ENCODE measurements at regions not wholly inside any gene's neighbourhood (a gene's known extent, or its start where the extent isn't known, plus 50 kb on each side); places are given as distances from the start of the nearest gene placed in this dataset.
"Not testable (repeated sequence)": the region's sequence is repeated elsewhere in the genome, so short reads cannot be mapped to it uniquely, and the experiment has no call there.

DNA sequence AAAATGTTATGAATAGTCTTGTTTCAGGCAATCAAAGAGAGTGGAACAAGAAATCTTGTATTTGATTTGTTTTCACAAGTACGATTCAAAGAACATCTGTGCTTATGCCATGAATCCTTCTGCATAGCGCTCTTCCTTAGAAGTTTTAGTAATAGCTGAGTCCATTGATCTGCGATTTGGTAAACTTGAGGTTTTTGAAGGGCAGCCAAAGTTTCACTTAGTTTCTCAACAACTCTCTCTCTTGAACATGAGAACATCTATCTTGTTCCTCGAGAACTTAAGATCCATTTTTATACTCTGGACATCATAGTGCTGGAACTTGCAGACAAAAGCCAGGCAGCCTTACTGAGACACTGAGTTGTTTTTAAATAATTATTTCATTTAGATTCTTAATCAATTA lies 96.2 kb upstream of the USP15 start:
- DNase-seq: no peak

DNA sequence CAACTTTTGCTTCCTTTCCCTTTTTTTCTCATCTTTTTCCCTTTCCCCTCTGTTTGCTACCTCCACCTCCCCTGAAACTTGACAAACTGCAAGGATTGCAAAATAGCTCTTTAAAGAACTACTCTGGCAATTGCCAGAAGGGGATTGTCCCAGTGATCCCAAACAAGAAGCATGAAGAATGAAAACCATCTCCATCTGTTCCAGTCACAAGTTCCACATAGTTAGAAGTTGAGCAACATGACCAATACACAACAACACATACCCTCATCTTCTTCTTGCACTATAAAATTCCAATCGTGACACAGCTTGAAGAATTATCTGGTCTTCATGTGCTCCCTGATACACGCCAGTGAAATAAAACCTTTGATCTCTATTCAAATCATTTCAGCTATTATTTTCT lies 93.7 kb upstream of the USP15 start:
- DNase-seq: no peak

DNA sequence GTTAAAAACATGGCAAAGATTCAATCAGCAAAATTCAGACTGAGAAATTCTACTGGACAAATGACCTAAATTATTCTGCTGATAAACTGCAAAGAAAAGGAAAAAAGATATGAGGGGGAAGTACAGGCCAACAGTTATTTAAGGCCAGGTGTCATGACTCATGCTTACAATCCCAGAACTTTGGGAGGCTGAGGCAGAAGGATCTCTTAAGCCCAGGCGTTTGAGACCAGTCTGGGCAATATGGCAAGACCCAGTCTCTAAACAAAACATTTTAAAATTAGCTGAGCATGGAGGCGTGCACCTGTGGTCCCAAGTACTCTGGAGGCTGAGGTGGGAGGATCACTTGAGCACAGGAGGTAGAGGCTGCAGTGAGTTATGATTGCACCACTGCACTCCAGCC lies 91.8 kb upstream of the USP15 start:
- DNase-seq: no peak

DNA sequence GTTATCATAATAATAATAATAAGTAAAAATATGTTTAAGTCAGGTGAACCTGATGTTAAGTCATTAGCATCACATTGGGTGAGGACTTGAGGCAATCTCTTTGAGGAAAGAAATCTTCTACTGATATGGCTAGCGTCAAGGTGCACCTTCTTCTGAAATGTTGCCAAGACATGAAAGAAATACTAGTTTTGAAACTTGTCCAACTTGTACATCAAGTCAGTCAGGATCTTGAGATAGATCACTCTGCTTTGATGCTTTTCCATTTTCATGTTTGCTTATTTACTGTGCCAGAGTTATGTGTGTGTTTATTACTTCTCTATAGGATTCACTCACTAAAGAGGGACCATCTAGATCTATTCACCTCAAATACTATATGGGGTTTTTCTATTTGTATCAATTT lies 90.0 kb upstream of the USP15 start:
- DNase-seq: no peak

DNA sequence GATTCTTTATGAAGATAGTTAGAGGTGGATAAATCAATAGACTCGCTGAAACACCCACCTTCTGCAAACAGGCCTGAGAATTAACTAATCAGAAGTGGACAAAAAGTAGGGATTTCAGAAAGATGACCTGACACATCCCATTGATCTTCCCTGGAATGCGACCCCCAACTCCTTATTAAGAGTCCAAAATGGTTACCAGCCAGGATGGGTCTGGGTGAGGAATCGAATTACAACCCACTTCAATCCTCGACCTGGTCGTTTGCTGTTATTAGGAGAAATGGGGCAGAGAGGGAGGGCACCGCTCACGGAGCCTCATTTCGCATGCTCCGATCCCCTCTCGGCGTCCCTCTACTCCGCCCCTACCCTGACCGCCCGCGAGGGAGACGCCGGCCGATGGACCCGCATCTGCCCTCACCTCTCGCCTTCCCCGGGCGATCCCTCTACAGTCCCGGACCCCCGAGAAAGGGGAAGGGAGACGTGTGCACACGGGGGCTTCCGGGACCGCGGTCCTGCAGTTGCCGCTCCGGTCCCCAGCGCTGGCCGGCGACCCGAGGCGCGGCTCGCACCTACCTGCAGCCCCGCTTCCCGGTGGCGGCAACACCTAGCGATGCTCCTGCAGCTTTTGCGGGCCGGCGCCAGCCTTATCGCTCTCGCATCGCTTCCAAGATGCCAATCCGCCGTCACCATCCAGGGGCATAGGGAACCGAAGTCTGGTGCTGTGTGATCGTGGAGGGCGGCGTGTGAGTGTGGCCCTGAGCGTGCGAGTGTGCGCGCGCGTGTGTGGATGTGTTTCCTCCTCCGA lies 69.3 kb upstream of the USP15 start:
- no peak for DNase-seq

DNA sequence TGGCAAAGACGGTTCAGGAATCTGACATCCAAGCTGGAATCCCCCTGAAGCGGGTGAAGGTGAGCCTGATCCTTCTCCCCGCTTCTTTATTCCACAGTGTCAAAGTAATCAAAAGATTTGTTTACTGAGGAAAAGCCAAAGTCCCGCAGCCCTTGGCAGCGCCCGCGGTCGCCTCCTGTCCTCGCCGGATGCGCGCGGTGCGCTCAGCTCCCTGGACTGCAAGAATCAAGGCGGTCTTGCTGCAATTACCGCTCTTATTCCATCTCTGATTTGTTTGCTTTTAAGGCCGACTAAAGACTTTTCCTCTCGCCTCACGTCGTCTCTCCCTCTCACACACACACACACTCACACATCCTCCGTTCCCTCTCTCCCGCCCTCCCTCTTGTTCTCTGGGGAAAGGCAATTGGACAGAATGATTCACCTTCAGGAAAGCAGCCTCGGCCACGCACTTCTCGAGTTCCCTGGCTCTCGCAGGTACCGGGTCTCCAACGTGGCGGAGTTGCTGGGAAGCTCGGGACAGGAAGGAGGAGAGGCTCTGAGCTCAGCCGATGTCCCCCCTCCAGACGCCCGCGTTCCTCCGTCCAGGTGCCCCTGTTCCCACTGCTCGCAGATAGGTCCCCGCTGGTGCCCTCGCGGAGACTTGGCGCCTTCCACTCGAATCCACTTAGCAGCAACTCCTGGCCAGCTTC lies 68.6 kb upstream of the USP15 start:
- DNase-seq: no peak

DNA sequence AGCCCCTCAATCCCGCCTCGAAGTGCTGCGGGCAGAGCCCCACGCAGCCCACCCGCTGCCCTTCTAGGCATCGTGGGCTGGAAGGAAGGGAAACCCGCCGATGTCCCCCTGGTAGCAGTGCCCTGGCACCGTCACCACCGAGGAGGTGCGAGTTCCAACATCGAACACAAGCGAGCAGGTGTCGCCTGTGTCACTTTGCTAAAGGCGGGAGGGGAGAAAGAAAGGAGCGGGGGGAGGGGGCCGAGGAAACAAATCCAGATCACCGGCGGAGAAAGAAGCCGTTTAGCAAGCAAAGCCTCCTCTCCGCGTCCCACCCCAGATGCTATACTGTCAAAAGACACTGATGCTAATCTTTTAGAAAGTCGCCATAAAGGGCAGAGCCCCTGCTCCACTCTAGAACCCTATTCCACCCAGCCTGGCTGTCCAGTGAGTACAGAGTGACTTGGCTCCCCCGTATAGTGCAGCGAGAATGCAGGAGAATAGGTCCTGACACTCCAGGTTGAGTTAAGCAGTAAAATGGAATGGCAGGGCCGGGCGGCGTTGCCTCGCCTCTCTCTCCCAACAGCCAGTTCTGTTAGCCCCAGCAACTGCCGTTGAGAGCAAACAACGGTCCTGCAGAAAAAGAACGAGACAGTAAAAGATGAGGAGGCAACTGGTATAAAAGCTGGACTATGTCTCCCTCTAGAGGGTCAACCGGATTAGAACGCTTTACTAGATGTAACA lies 67.9 kb upstream of the USP15 start:
- DNase-seq: peak; percentile 60

DNA sequence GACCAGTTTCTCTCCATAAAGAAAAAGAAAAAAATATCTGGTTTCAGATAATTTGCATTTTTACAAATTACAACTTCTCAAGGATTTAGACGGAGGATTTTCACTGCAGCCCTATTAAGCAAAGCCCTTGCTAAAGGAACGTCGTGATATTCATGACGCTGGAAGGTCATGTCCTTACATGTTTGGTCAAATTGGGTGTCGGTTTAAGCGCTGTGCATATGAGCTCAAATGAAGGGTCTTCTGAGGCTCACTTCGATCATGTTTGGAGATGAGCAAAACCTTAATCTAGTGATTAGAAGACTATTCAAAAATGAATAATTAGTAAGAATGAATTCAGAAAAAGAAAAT lies 67.3 kb upstream of the USP15 start:
- no peak for DNase-seq

DNA sequence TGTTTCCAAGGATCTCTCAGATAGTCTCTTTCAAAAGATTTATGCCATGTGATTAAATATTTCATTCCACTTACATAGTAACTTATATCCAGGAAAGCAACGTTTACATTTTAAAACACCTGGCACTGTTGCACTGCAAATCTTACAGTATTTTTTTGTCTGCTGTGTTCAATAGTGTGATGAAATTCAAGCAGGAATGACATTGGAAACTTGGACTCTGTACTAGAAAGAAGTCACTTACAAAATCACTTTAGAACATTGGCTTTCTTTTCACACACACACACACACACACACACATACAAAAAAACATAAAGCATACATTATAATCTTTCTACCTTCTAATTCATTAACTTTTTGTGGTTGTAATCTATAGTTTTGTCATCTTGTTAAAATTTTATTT lies 66.2 kb upstream of the USP15 start:
- DNase-seq: no peak

DNA sequence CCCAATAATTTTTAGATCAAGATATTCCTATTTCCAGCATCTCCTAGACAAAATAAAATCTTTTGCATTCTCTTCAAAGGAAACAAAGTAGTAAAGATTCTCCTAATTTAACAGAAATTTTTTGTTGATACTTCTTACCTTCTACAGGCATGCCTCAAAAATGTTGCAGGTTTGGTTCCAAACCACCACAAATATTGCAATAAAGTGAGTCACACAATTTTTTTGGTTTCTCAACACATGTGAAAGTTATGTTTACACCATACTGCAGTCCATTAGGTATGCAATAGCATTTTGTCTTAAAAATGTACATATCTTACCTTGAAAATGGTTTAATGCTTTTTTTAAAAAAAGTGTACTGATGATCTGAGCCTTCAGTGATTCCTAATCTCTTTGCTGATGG lies 65.6 kb upstream of the USP15 start:
- no peak for DNase-seq

DNA sequence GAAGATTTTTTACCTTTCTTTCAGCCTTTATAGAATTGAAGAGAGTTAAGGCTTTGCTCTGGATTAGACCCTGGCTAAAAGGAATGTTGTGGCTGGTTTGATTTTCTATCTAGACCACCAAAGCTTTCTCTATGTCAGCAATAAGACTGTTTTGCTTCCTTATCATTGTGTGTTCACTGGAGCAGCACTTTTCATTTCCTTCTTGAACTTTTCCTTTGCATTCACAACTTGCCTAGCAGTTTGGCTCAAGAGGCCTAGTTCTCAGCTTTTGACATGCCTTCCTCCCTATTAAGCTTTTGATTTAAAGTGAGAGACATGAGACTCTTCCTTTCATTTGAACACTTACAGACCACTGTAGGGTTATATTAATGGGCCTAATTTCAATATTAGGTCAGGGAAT lies 64.1 kb upstream of the USP15 start:
- no peak for DNase-seq

DNA sequence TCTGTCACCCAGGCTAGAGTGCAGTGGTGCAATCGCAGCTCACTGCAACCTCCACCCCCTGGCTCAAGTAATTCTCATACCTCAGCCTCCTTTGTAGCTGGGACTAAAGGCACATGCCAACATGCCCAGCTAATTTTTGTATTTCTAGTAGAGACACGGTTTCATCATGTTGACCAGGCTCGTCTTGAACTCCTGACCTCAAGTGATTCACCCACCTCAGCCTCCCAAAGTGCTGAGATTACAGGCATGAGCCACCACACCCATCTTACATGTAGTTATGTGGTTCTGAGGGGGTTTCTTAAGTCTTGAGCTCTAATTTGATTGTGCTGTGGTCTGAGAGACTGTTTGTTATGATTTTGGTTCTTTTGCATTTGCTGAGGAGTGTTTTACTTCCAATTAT lies 57.3 kb upstream of the USP15 start:
- DNase-seq: not testable (repeated sequence)

DNA sequence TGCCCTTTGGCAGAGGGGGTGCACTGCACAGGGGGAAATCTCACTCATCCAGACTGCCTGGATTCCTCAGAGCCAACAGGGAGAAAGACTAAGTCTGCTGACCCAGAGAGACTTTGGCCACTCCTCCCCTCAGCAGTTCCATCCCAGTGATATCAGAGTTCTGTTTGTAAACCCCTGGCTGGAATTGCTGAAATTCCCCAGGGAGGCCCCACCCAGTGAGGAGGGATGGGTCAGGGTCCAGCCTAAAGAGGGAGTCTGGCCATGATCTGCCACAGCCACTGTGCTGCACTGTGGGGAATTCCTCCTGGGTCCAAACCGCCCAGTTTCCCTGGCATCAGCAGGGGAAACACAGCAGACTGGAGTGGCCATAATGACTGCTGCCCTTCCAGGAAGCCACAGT lies 54.9 kb upstream of the USP15 start:
- no peak for DNase-seq

DNA sequence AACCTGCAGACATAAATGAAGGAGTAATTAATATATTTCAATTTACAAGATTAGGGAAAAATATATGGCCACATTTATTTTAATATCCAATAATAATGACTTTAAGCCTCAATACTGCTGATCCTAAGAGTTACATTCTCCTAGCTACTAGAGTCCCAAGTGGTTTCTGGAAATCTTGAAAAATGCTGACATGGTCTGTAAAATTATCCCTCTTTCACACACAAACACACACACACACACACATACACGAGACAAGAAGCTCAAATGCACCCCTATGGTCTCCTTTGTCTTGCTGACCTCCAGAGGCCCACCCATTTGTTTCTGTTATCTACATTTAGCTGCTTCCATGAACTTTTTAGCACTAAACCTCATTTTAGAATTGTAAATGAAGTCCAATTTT lies 53.0 kb upstream of the USP15 start:
- no peak for DNase-seq
